ENCODE measurements at regions not wholly inside any gene's neighbourhood (a gene's known extent, or its start where the extent isn't known, plus 50 kb on each side); places are given as distances from the start of the nearest gene placed in this dataset.

GRCh38 chrX:120727911-120728310, 98.1 kb upstream of the C1GALT1C1 start:
- H3K27me3 ChIP-seq: no peaks in the 10 kb centered on the region
- TF ChIP-seq POLR2A (IDR thresholded peaks at IDR 0.05) (no peak), CTCF (IDR thresholded peaks at IDR 0.05) (no peak)
- H3K27ac ChIP-seq: no peak overlapping the region
- no peaks in the 10 kb centered on the region for H3K9me3 ChIP-seq
- H3K4me1 ChIP-seq: no peaks in the 10 kb centered on the region
- intact Hi-C loops (cut with DNase I; ENCODE audit: low total_unique reads): no loop called here
- no peak overlapping the region for H3K4me3 ChIP-seq
- no peak for DNase-seq
- no peaks in the 10 kb centered on the region for H3K36me3 ChIP-seq (ENCODE audit: low read depth, missing control alignments)

- no peak overlapping the region for H3K4me3 ChIP-seq
- no peak for DNase-seq
- TF ChIP-seq POLR2A (IDR thresholded peaks at IDR 0.05) (no peak), CTCF (IDR thresholded peaks at IDR 0.05) (no peak)
- H3K9me3 ChIP-seq: no peaks in the 10 kb centered on the region
- H3K27ac ChIP-seq: no peak overlapping the region
- intact Hi-C loops (cut with DNase I; ENCODE audit: low total_unique reads): no loop called here
- no peaks in the 10 kb centered on the region for H3K4me1 ChIP-seq
- H3K27me3 ChIP-seq: no peaks in the 10 kb centered on the region
- 34 to 57% methylated on average over 2 of the region's 2 CpGs for WGBS, 2 donors
- H3K36me3 ChIP-seq (ENCODE audit: low read depth, missing control alignments): no peaks in the 10 kb centered on the region
Measured at GRCh38 chrX:120727452-120727851, 97.6 kb upstream of the C1GALT1C1 start.

DNA sequence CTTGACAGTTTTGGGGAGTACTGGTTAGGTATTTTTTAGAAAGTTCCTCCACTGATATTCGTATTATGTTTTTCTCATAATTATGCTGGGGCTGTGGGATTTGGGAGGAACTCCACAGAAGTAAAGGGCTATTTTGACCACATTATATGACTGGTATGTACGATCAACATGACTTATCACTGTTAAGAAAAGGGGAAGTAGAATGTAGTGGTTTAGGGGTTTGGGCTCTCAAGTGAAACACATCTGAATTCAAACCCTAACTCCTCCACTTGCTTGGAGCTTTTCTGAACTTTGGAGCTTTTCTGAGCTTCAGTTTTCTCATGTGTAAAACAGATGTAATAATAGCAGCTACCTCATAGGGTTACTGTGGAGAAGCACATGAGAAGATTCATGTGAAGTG, 96.4 kb upstream of the C1GALT1C1 start:
- Histone ChIP-seq H3K36me3 (ENCODE audit: low read depth, missing control alignments) (no peaks in the 10 kb centered on the region), H3K4me3 (no peak overlapping the region), H3K4me1 (no peaks in the 10 kb centered on the region), H3K9me3 (no peaks in the 10 kb centered on the region), H3K27ac (no peak overlapping the region), H3K27me3 (no peaks in the 10 kb centered on the region)
- intact Hi-C loops (cut with DNase I; ENCODE audit: low total_unique reads): no loop called here
- DNase-seq: no peak
- TF ChIP-seq CTCF (IDR thresholded peaks at IDR 0.05) (no peak), POLR2A (IDR thresholded peaks at IDR 0.05) (no peak)
- 71 to 77% methylated on average over 2 of the region's 2 CpGs for whole genome bisulfite sequencing, 2 donors

DNA sequence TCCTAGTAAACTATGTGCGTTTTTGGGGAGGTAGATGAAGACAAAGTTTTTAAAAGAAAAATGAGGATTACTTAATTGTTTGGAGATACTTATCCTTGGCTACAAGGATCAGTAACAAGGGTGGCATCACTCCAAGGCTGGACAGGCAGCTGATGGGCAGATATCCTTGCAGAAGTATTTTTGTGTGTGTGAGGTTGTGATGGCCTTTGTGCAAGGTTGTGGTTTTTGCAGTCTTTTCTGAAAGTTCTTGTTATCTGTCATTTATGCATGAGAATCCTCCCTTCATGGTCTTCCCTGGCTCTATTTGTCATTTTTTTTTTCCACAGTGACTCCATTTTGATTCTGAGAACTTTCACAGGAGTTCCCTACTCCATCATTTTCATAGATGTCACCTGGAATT, 96.0 kb upstream of the C1GALT1C1 start:
- no peak overlapping the region for H3K4me3 ChIP-seq
- no peaks in the 10 kb centered on the region for H3K36me3 ChIP-seq (ENCODE audit: low read depth, missing control alignments)
- WGBS, 2 donors: 80% methylated on average over 1 of the region's 1 CpG
- no peaks in the 10 kb centered on the region for H3K4me1 ChIP-seq
- no peak for DNase-seq
- no peaks in the 10 kb centered on the region for H3K27me3 ChIP-seq
- H3K27ac ChIP-seq: no peak overlapping the region
- H3K9me3 ChIP-seq: no peaks in the 10 kb centered on the region
- intact Hi-C loops (cut with DNase I; ENCODE audit: low total_unique reads): no loop called here
- TF ChIP-seq POLR2A (IDR thresholded peaks at IDR 0.05) (no peak), CTCF (IDR thresholded peaks at IDR 0.05) (no peak)

DNA sequence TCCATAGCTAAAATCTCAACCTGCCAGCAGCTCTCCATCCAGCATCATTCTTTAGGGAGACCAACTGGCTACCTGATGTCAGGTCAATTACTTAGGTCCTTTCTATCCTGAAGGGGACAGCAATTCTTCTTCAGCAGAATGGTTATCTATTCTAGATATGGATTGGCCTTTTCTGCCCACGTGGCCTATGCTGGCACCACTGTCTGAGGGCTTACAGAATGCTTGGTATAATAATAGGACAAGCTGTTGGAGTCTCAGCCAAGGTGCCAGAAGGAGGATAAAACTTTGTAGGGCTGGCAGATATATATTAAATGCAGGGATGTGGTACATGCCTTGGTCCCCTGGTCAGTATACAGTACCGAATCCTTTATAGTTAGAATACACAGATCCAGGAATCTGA, 89.8 kb upstream of the C1GALT1C1 start:
- intact Hi-C loops (cut with DNase I; ENCODE audit: low total_unique reads): no loop called here
- no peak for DNase-seq
- no peaks in the 10 kb centered on the region for H3K9me3 ChIP-seq
- H3K4me1 ChIP-seq: no peaks in the 10 kb centered on the region
- no peak for TF ChIP-seq POLR2A (IDR thresholded peaks at IDR 0.05)
- no peak for TF ChIP-seq CTCF (IDR thresholded peaks at IDR 0.05)
- no peaks in the 10 kb centered on the region for H3K36me3 ChIP-seq (ENCODE audit: low read depth, missing control alignments)
- H3K4me3 ChIP-seq: no peak overlapping the region
- no peak overlapping the region for H3K27ac ChIP-seq
- H3K27me3 ChIP-seq: no peaks in the 10 kb centered on the region
- 81 to 83% methylated on average over 2 of the region's 2 CpGs for WGBS, 2 donors
